Parathyroid adenoma (tissue), 2 donors: ENCODE measurements at regions not wholly inside any gene's neighbourhood (a gene's known extent, or its start where the extent isn't known, plus 50 kb on each side); places are given as distances from the start of the nearest gene placed in this dataset.
"Not testable (repeated sequence)": the region's sequence is repeated elsewhere in the genome, so short reads cannot be mapped to it uniquely, and the experiment has no call there.

Experiments used
- H2AFZ ChIP-seq: fragments of 300-600 bp; sonication (generic); one replicate; pipeline ENCODE4 v1.7.0; 2017; ENCODE audit warnings: antibody characterized with exemption, mild to moderate bottlenecking
- H3K27ac ChIP-seq: fragments of 300-600 bp; sonication (generic); one replicate; pipeline ENCODE4 v1.7.0; 2017
- H3K27me3 ChIP-seq: fragments of 300-600 bp; sonication (generic); one replicate; pipeline ENCODE4 v1.7.0; 2017; ENCODE audit warnings: low read length; ENCODE audit not compliant: control insufficient read depth, insufficient read depth
- H3K36me3 ChIP-seq: fragments of 300-600 bp; sonication (generic); one replicate; pipeline ENCODE4 v1.7.0; 2017; ENCODE audit warnings: low read length; ENCODE audit not compliant: control insufficient read depth, insufficient read depth
- H3K4me1 ChIP-seq: fragments of 300-600 bp; sonication (generic); one replicate; pipeline ENCODE4 v1.7.0; 2017; ENCODE audit warnings: control low read depth
- H3K4me2 ChIP-seq: fragments of 300-600 bp; sonication (generic); one replicate; pipeline ENCODE4 v1.7.0; 2017; ENCODE audit warnings: low read length
- H3K4me3 ChIP-seq: fragments of 300-600 bp; sonication (generic); one replicate; pipeline ENCODE4 v1.7.0; 2017; ENCODE audit warnings: low read depth, low read length
- H3K79me2 ChIP-seq: fragments of 300-600 bp; sonication (generic); one replicate; pipeline ENCODE4 v1.7.0; 2017; ENCODE audit warnings: control low read depth
- H3K9ac ChIP-seq: fragments of 300-600 bp; sonication (generic); one replicate; pipeline ENCODE4 v1.7.0; 2017; ENCODE audit warnings: mild to moderate bottlenecking
- H3K9me3 ChIP-seq: fragments of 300-600 bp; sonication (generic); one replicate; pipeline ENCODE4 v1.7.0; 2017; ENCODE audit warnings: low read length; ENCODE audit not compliant: control insufficient read depth
- CTCF ChIP-seq: fragments of 300-600 bp; sonication (generic); IDR thresholded peaks from one replicate; pipeline ENCODE4 v1.7.0; 2017; ENCODE audit warnings: antibody characterized with exemption, mild to moderate bottlenecking
- donor health status: primary hyperparathyroidism.

GRCh38 chr1:182317611-182318161 lies 73.9 kb downstream of the GLUL start:
- Histone ChIP-seq H3K27ac (no peak overlapping the region), H3K36me3 (no peaks in the 10 kb centered on the region), H3K27me3 (no peaks in the 10 kb centered on the region), H3K9me3 (no peaks in the 10 kb centered on the region), H3K4me2 (no peak overlapping the region), H3K79me2 (no peaks in the 10 kb centered on the region), H3K4me1 (no peaks in the 10 kb centered on the region), H2AFZ (no peak overlapping the region), H3K4me3 (no peak overlapping the region), H3K9ac (no peak overlapping the region)
- no peak for TF ChIP-seq CTCF

GRCh38 chr1:182316454-182316853 lies 75.1 kb downstream of the GLUL start:
- H3K9ac ChIP-seq, H3K27ac ChIP-seq, H3K4me3 ChIP-seq, H3K4me1 ChIP-seq, H3K27me3 ChIP-seq, H3K9me3 ChIP-seq, H2AFZ ChIP-seq, H3K79me2 ChIP-seq, H3K36me3 ChIP-seq, H3K4me2 ChIP-seq: not testable (repeated sequence)

- no peak overlapping the region for H3K4me3 ChIP-seq
- H3K4me2 ChIP-seq: no peak overlapping the region
- H3K79me2 ChIP-seq: no peaks in the 10 kb centered on the region
- no peaks in the 10 kb centered on the region for H3K9me3 ChIP-seq
- no peak for TF ChIP-seq CTCF
- no peak overlapping the region for H2AFZ ChIP-seq
- no peaks in the 10 kb centered on the region for H3K4me1 ChIP-seq
- no peak overlapping the region for H3K27ac ChIP-seq
- H3K27me3 ChIP-seq: no peaks in the 10 kb centered on the region
- no peaks in the 10 kb centered on the region for H3K36me3 ChIP-seq
- H3K9ac ChIP-seq: no peak overlapping the region
These were observed 76.4 kb downstream of the GLUL start for GRCh38 chr1:182315167-182315556.

GRCh38 chr1:182309631-182310351 lies 81.8 kb downstream of the GLUL start:
- H3K9me3 ChIP-seq: no peaks in the 10 kb centered on the region
- no peak overlapping the region for H3K27ac ChIP-seq
- no peak overlapping the region for H3K9ac ChIP-seq
- no peaks in the 10 kb centered on the region for H3K27me3 ChIP-seq
- no peaks in the 10 kb centered on the region for H3K79me2 ChIP-seq
- H3K4me3 ChIP-seq: no peak overlapping the region
- no peak overlapping the region for H2AFZ ChIP-seq
- no peak for TF ChIP-seq CTCF
- no peak overlapping the region for H3K4me2 ChIP-seq
- no peaks in the 10 kb centered on the region for H3K36me3 ChIP-seq
- no peaks in the 10 kb centered on the region for H3K4me1 ChIP-seq

- H3K9me3 ChIP-seq: no peaks in the 10 kb centered on the region
- TF ChIP-seq CTCF: no peak
- H3K9ac ChIP-seq: no peak overlapping the region
These were observed 82.8 kb downstream of the GLUL start for GRCh38 chr1:182308826-182309225.

GRCh38 chr1:182307486-182307885 lies 84.1 kb downstream of the GLUL start:
- H3K9ac ChIP-seq, H3K4me2 ChIP-seq, H3K27ac ChIP-seq, H2AFZ ChIP-seq, H3K4me1 ChIP-seq, H3K9me3 ChIP-seq, H3K27me3 ChIP-seq, H3K4me3 ChIP-seq, H3K79me2 ChIP-seq, H3K36me3 ChIP-seq: not testable (repeated sequence)

More at GRCh38 chr1:182308826-182309225, 82.8 kb downstream of the GLUL start:
- Histone ChIP-seq H2AFZ (no peak overlapping the region), H3K4me2 (no peak overlapping the region), H3K36me3 (no peaks in the 10 kb centered on the region), H3K4me1 (no peaks in the 10 kb centered on the region), H3K79me2 (no peaks in the 10 kb centered on the region), H3K4me3 (no peak overlapping the region), H3K27ac (no peak overlapping the region), H3K27me3 (no peaks in the 10 kb centered on the region)
